ENCODE measurements at regions not wholly inside any gene's neighbourhood (a gene's known extent, or its start where the extent isn't known, plus 50 kb on each side); places are given as distances from the start of the nearest gene placed in this dataset.

GRCh38 chr4:95601356-95601755 is 52.6 kb upstream of the UNC5C start:
- no peak for TF ChIP-seq CTCF (IDR thresholded peaks at IDR 0.05; ENCODE audit: low read length)
- TF ChIP-seq EZH2 (optimal IDR thresholded peaks at IDR 0.05; ENCODE audit: low read depth, low read length) = no peak

Data from MM.1S (cell line).